ENCODE measurements at regions not wholly inside any gene's neighbourhood (a gene's known extent, or its start where the extent isn't known, plus 50 kb on each side); places are given as distances from the start of the nearest gene placed in this dataset.

- ATAC-seq (no peak), DNase-seq (ENCODE audit: extremely low read depth in 1 of 4, low spot score in 3 of 4) (no peak), FAIRE-seq (no peak)
- Histone ChIP-seq H3K79me2 (ENCODE audit: control insufficient read depth, insufficient read depth, low read length) (no peaks in the 10 kb centered on the region), H3K27ac (ENCODE audit: extremely low read depth, low read depth, low read length) (no peak overlapping the region), H3K9me3 (replicated peaks; ENCODE audit: control insufficient read depth, insufficient read depth, low read depth, low read length) (no peaks in the 10 kb centered on the region), H2AFZ (ENCODE audit: low read depth, low read length) (no peak overlapping the region), H3K9ac (ENCODE audit: insufficient read depth in 1 of 2, low read depth in 2 of 2, low read length in 2 of 2) (0 out of 4 replicates have a peak overlapping the region, but pooled peaks of 1 of the 2 experiments have one; percentile 7), H3K4me1 (replicated peaks in 1 of 2; ENCODE audit: control insufficient read depth in 2 of 2, insufficient read depth in 2 of 2, low read length in 2 of 2) (no peaks in the 10 kb centered on the region; a peak in 2 of 5 replicates), H3K4me3 (no peak overlapping the region), H4K20me1 (replicated peaks; ENCODE audit: control insufficient read depth, insufficient read depth, low read length) (no peaks in the 10 kb centered on the region), H3K9me1 (ENCODE audit: control insufficient read depth, insufficient read depth, low read length) (no peaks in the 10 kb centered on the region), H3K4me2 (ENCODE audit: insufficient read depth, low read length) (no peak overlapping the region), H3K27me3 (ENCODE audit: control insufficient read depth in 2 of 2, insufficient read depth in 2 of 2, low read length in 2 of 2) (no peaks in the 10 kb centered on the region), H3K36me3 (ENCODE audit: control insufficient read depth, insufficient read depth, low read length) (no peaks in the 10 kb centered on the region)
- BruUV-seq (replicated peaks), result no TSS peak
- intact Hi-C loops (cut with micrococcal nuclease) (no loop called here), in situ Hi-C loops (cut with MboI) (no loop called here)
- no peak for TF ChIP-seq SOX6 (IDR thresholded peaks at IDR 0.05)
- no peak for TF ChIP-seq BRF1 (IDR thresholded peaks at IDR 0.05; ENCODE audit: borderline replicate concordance, extremely low read depth, insufficient read length)
- no peak for TF ChIP-seq ZNF586 (CRISPR knock-in tag; conservative IDR thresholded peaks at IDR 0.05)
- no peak for TF ChIP-seq ZNF77 (CRISPR knock-in tag; IDR thresholded peaks at IDR 0.05)
- TF ChIP-seq, protein P1, sequence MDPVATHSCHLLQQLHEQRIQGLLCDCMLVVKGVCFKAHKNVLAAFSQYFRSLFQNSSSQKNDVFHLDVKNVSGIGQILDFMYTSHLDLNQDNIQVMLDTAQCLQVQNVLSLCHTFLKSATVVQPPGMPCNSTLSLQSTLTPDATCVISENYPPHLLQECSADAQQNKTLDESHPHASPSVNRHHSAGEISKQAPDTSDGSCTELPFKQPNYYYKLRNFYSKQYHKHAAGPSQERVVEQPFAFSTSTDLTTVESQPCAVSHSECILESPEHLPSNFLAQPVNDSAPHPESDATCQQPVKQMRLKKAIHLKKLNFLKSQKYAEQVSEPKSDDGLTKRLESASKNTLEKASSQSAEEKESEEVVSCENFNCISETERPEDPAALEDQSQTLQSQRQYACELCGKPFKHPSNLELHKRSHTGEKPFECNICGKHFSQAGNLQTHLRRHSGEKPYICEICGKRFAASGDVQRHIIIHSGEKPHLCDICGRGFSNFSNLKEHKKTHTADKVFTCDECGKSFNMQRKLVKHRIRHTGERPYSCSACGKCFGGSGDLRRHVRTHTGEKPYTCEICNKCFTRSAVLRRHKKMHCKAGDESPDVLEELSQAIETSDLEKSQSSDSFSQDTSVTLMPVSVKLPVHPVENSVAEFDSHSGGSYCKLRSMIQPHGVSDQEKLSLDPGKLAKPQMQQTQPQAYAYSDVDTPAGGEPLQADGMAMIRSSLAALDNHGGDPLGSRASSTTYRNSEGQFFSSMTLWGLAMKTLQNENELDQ (CRISPR knock-in tag; IDR thresholded peaks at IDR 0.05; ENCODE audit: borderline replicate concordance), result no peak
- no peak for TF ChIP-seq HMGN3 (IDR thresholded peaks at IDR 0.05; ENCODE audit: borderline replicate concordance, extremely low read depth, insufficient read length, low read depth, low read length)
- no peak for TF ChIP-seq ZKSCAN8 (CRISPR knock-in tag; IDR thresholded peaks at IDR 0.05)
- TF ChIP-seq LCOR (CRISPR knock-in tag; IDR thresholded peaks at IDR 0.05), result no peak
- TF ChIP-seq ZBTB9 (CRISPR knock-in tag; IDR thresholded peaks at IDR 0.05), result no peak
- TF ChIP-seq CTCFL (IDR thresholded peaks at IDR 0.05; ENCODE audit: borderline replicate concordance, insufficient read depth, low read depth, low read length, poor library complexity, severe bottlenecking), result no peak
- TF ChIP-seq BCLAF1 (IDR thresholded peaks at IDR 0.05; ENCODE audit: borderline replicate concordance in 1 of 2, control insufficient read depth in 1 of 2, low read depth in 2 of 2, low read length in 1 of 2), result no peak
- no peak for TF ChIP-seq SRSF9 (IDR thresholded peaks at IDR 0.05; ENCODE audit: borderline replicate concordance, low read depth, low read length)
- 60% methylated on average over 11 of the region's 11 CpGs for WGBS (ENCODE audit: insufficient coverage, low coverage, missing lambda C conversion rate)
- CTCF ChIA-PET (ENCODE audit: low intra/inter-chr PET ratio), result no interaction called here
- POLR2A ChIA-PET, result interaction anchor here (0.9 kb wide), 1 partner anchor 13 kb away, joined by 3 read pairs; no protein-coding TSS in a partner anchor
Observed at GRCh38 chr16:27726621-27727261, 176.8 kb downstream of the KATNIP start.
